Peyer's patch (tissue), 4 donors: ENCODE measurements at regions not wholly inside any gene's neighbourhood (a gene's known extent, or its start where the extent isn't known, plus 50 kb on each side); places are given as distances from the start of the nearest gene placed in this dataset.

ENCODE experiments used
- DNase-seq, 3 donors: peaks; one replicate each; pipeline ENCODE4 v3.0.0-alpha.2; 2017 to 2019
- H3K27ac ChIP-seq, 4 donors: fragments of 200-600 bp; sonication (generic); one replicate each; pipeline ENCODE4 v1.5.1; 2016 to 2019
- H3K27me3 ChIP-seq, 2 donors: fragments of 200-600 bp; sonication (generic); one replicate each; pipeline ENCODE4 v1.5.1; 2019
- H3K36me3 ChIP-seq, 3 donors: fragments of 200-600 bp; sonication (generic); one replicate each; pipeline ENCODE4 v1.5.1; 2016 to 2019
- H3K4me1 ChIP-seq, 4 donors: fragments of 200-600 bp; sonication (generic); one replicate each; pipeline ENCODE4 v1.5.1; 2016 to 2019
- H3K4me3 ChIP-seq, 4 donors: fragments of 200-600 bp; sonication (generic); 1 replicate in 3 of 4; 2 replicates in 1 of 4; pipeline ENCODE4 v1.5.1; 2016 to 2019; ENCODE audit warnings: mild to moderate bottlenecking in 1 of 4
- H3K9me3 ChIP-seq, 4 donors: fragments of 200-600 bp; sonication (generic); one replicate each; pipeline ENCODE4 v1.5.1; 2016 to 2019; ENCODE audit warnings: mild to moderate bottlenecking in 1 of 4
- CTCF ChIP-seq, 6 experiments: fragments of 450-650 bp in 4 of 6; fragments of 200-600 bp in 2 of 6; sonication (generic) in 1 of 6; IDR thresholded peaks; one replicate each; pipeline ENCODE4 v1.5.1; 2017 to 2019; ENCODE audit warnings: antibody characterized with exemption in 6 of 6, mild to moderate bottlenecking in 3 of 6, moderate library complexity in 1 of 6
- POLR2A ChIP-seq, 2 donors: fragments of 450-650 bp; IDR thresholded peaks; one replicate each; pipeline ENCODE4 v1.5.1; 2017; ENCODE audit warnings: antibody characterized with exemption in 2 of 2, mild to moderate bottlenecking in 2 of 2, moderate library complexity in 2 of 2

GRCh38 chr10:6659451-6659850, 79.4 kb upstream of the PRKCQ start:
- Histone ChIP-seq H3K36me3 (no peaks in the 10 kb centered on the region), H3K4me3 (no peak overlapping the region), H3K4me1 (no peaks in the 10 kb centered on the region), H3K9me3 (no peaks in the 10 kb centered on the region), H3K27me3 (no peaks in the 10 kb centered on the region), H3K27ac (no peak overlapping the region)
- no peak for DNase-seq
- TF ChIP-seq POLR2A (IDR thresholded peaks at IDR 0.05) (no peak), CTCF (IDR thresholded peaks at IDR 0.05) (no peak)

GRCh38 chr10:6657669-6658068, 77.6 kb upstream of the PRKCQ start:
- Histone ChIP-seq H3K27me3 (no peaks in the 10 kb centered on the region), H3K9me3 (no peaks in the 10 kb centered on the region), H3K4me3 (no peak overlapping the region), H3K4me1 (no peaks in the 10 kb centered on the region), H3K36me3 (no peaks in the 10 kb centered on the region), H3K27ac (no peak overlapping the region)
- no peak for DNase-seq
- TF ChIP-seq POLR2A (IDR thresholded peaks at IDR 0.05) (no peak), CTCF (IDR thresholded peaks at IDR 0.05) (no peak)

GRCh38 chr10:6657196-6657595, 77.1 kb upstream of the PRKCQ start:
- Histone ChIP-seq H3K4me3 (no peak overlapping the region), H3K27ac (no peak overlapping the region), H3K27me3 (no peaks in the 10 kb centered on the region), H3K9me3 (no peaks in the 10 kb centered on the region), H3K36me3 (no peaks in the 10 kb centered on the region), H3K4me1 (no peaks in the 10 kb centered on the region)
- DNase-seq: no peak
- no peak for TF ChIP-seq POLR2A (IDR thresholded peaks at IDR 0.05)
- no peak for TF ChIP-seq CTCF (IDR thresholded peaks at IDR 0.05)

- no peaks in the 10 kb centered on the region for H3K4me1 ChIP-seq
- H3K9me3 ChIP-seq: no peaks in the 10 kb centered on the region
- no peaks in the 10 kb centered on the region for H3K27me3 ChIP-seq
- no peak for DNase-seq
- no peaks in the 10 kb centered on the region for H3K36me3 ChIP-seq
- no peak overlapping the region for H3K27ac ChIP-seq
- TF ChIP-seq POLR2A (IDR thresholded peaks at IDR 0.05) (no peak), CTCF (IDR thresholded peaks at IDR 0.05) (no peak)
- no peak overlapping the region for H3K4me3 ChIP-seq
Measured at GRCh38 chr10:6654571-6654970, 74.5 kb upstream of the PRKCQ start.

GRCh38 chr10:6650586-6650985, 70.5 kb upstream of the PRKCQ start:
- TF ChIP-seq CTCF (IDR thresholded peaks at IDR 0.05): no peak
- no peak for TF ChIP-seq POLR2A (IDR thresholded peaks at IDR 0.05)
- no peak for DNase-seq
- Histone ChIP-seq H3K27me3 (no peaks in the 10 kb centered on the region), H3K9me3 (no peaks in the 10 kb centered on the region), H3K4me1 (no peaks in the 10 kb centered on the region), H3K27ac (no peak overlapping the region), H3K4me3 (no peak overlapping the region), H3K36me3 (no peaks in the 10 kb centered on the region)

- Histone ChIP-seq H3K36me3 (no peaks in the 10 kb centered on the region), H3K27me3 (no peaks in the 10 kb centered on the region), H3K9me3 (no peaks in the 10 kb centered on the region), H3K4me3 (no peak overlapping the region), H3K4me1 (no peaks in the 10 kb centered on the region), H3K27ac (no peak overlapping the region)
- TF ChIP-seq CTCF (IDR thresholded peaks at IDR 0.05) (no peak), POLR2A (IDR thresholded peaks at IDR 0.05) (no peak)
- DNase-seq: no peak
Measured at GRCh38 chr10:6649903-6650302, 69.8 kb upstream of the PRKCQ start.
